K562 (cell line): ENCODE measurements at regions not wholly inside any gene's neighbourhood (a gene's known extent, or its start where the extent isn't known, plus 50 kb on each side); places are given as distances from the start of the nearest gene placed in this dataset.

ENCODE experiments used
- ATAC-seq: fragments of 200-7000 bp; cut with Tn5 transposase; 3 replicates; pipeline ENCODE4 v1.9.1; 2020; ENCODE audit warnings: moderate library complexity
- BruUV-seq: library from RNA; stranded (reverse); fragments of 400-500 nt; replicated peaks from 2 replicates; lab custom pipeline; 2021; lab: Mats Ljungman, UMichigan
- CTCF ChIA-PET: fragments of 300-600 bp; formaldehyde crosslinking; extraction: SDS; loops from one replicate; lab custom pipeline; 2021; ENCODE audit warnings: low intra/inter-chr PET ratio; lab: Yijun Ruan, JAX
- POLR2A ChIA-PET: fragments of 300-600, 350-650 bp; sonication (Branson Sonifier 250); formaldehyde crosslinking; extraction: SDS; loops from one replicate; lab custom pipeline; 2021; ENCODE audit warnings: antibody characterized with exemption, inconsistent platforms; lab: Yijun Ruan, JAX
- DNase-seq, 4 experiments: peaks; one replicate each; pipeline versions ENCODE4 v3.0.0 to v3.0.0-alpha.2; 2011 to 2018; ENCODE audit warnings: low spot score in 3 of 4, mixed read lengths in 3 of 4; ENCODE audit errors: extremely low read depth in 1 of 4
- FAIRE-seq: peaks from 2 replicates; lab custom pipeline; 2011; peaks lifted over from hg19 to GRCh38; lab: Jason Lieb, UNC
- H2AFZ ChIP-seq: 2 replicates; pipeline ENCODE4 v1.6.0; 2011; ENCODE audit warnings: low read depth, low read length, control low read depth, inconsistent platforms
- H3K27ac ChIP-seq: fragments of 200-600 bp; 3 replicates; pipeline ENCODE4 v1.8.0; 2011; ENCODE audit warnings: low read depth, mild to moderate bottlenecking, control low read depth, inconsistent platforms, low read length, moderate library complexity, mixed read lengths; ENCODE audit errors: extremely low read depth
- H3K27me3 ChIP-seq, 2 experiments: fragments of 300-600 bp in 1 of 2; 2 replicates in 1 of 2; 3 replicates in 1 of 2; pipeline versions ENCODE4 v1.6.0 to v1.8.0; 2011; ENCODE audit warnings: inconsistent platforms in 2 of 2, low read length in 2 of 2, mild to moderate bottlenecking in 1 of 2, mixed read lengths in 1 of 2, moderate library complexity in 1 of 2; ENCODE audit not compliant: control insufficient read depth in 2 of 2, insufficient read depth in 2 of 2
- H3K36me3 ChIP-seq: fragments of 300-600 bp; 3 replicates; pipeline ENCODE4 v1.8.0; 2011; ENCODE audit warnings: mild to moderate bottlenecking, low read length, inconsistent platforms; ENCODE audit not compliant: control insufficient read depth, insufficient read depth
- H3K4me1 ChIP-seq, 2 experiments: fragments of 200-600 bp in 1 of 2; replicated peaks in 1 of 2; 2 replicates in 1 of 2; 3 replicates in 1 of 2; pipeline versions ENCODE4 v1.5.1 to v1.8.0; 2011; ENCODE audit warnings: inconsistent platforms in 2 of 2, low read length in 2 of 2, mild to moderate bottlenecking in 1 of 2, mixed read lengths in 1 of 2, moderate library complexity in 1 of 2; ENCODE audit not compliant: control insufficient read depth in 2 of 2, insufficient read depth in 2 of 2
- H3K4me2 ChIP-seq: 2 replicates; pipeline ENCODE4 v1.6.1; 2011; ENCODE audit warnings: low read length, control low read depth, inconsistent platforms, mixed read lengths; ENCODE audit not compliant: insufficient read depth
- H3K4me3 ChIP-seq: fragments of 200-600 bp; sonication (generic), shearing (Covaris generic); 2 replicates; pipeline ENCODE4 v1.5.1; 2016; ENCODE audit warnings: control low read depth, inconsistent platforms
- H3K79me2 ChIP-seq: fragments of 200-600 bp; 3 replicates; pipeline ENCODE4 v1.8.0; 2011; ENCODE audit warnings: low read length, inconsistent platforms; ENCODE audit not compliant: control insufficient read depth, insufficient read depth
- H3K9ac ChIP-seq, 2 experiments: 2 replicates each; pipeline versions ENCODE4 v1.6.0 to v1.6.1; 2011; ENCODE audit warnings: low read depth in 2 of 2, low read length in 2 of 2, control low read depth in 1 of 2, inconsistent platforms in 1 of 2, mild to moderate bottlenecking in 1 of 2, mixed read lengths in 1 of 2; ENCODE audit not compliant: insufficient read depth in 1 of 2
- H3K9me1 ChIP-seq: one replicate; pipeline ENCODE4 v1.6.0; 2011; ENCODE audit warnings: inconsistent platforms, mild to moderate bottlenecking, low read length, moderate library complexity; ENCODE audit not compliant: control insufficient read depth, insufficient read depth
- H3K9me3 ChIP-seq: replicated peaks from 2 replicates; pipeline ENCODE4 v1.5.1; 2011; ENCODE audit warnings: low read depth, low read length, inconsistent platforms; ENCODE audit not compliant: control insufficient read depth, insufficient read depth
- H4K20me1 ChIP-seq: replicated peaks from 2 replicates; pipeline ENCODE4 v1.6.1; 2011; ENCODE audit warnings: low read length, inconsistent platforms, mixed read lengths; ENCODE audit not compliant: control insufficient read depth, insufficient read depth
- BRD9 ChIP-seq: fragments of 450-650 bp; IDR thresholded peaks from 2 replicates; pipeline ENCODE4 v1.6.1; 2018; ENCODE audit warnings: low read depth; ENCODE audit not compliant: partially characterized antibody
- DNMT1 ChIP-seq: fragments of 450-650 bp; IDR thresholded peaks from 2 replicates; pipeline ENCODE4 v1.6.1; 2016; ENCODE audit warnings: antibody characterized with exemption, mild to moderate bottlenecking
- ELF2 ChIP-seq: fragments of 250-450 bp; sonication (Bioruptor Pico); IDR thresholded peaks from 2 replicates; pipeline ENCODE4 v1.5.0; 2021; ENCODE audit warnings: mild to moderate bottlenecking
- ETV6 ChIP-seq, 3 experiments: fragments of 150-350 bp in 1 of 3; sonication (generic) in 1 of 3; formaldehyde crosslinking in 1 of 3; IDR thresholded peaks; 2 replicates each; pipeline versions ENCODE4 v1.6.1 to v1.8.0; 2014 to 2022; ENCODE audit warnings: borderline replicate concordance in 2 of 3, low read depth in 2 of 3, antibody characterized with exemption in 1 of 3, low read length in 1 of 3, mild to moderate bottlenecking in 1 of 3, missing genetic modification reagents in 1 of 3
- POLR2AphosphoS2 ChIP-seq: IDR thresholded peaks from 2 replicates; pipeline ENCODE4 v1.6.1; 2012; ENCODE audit warnings: low read length, improper control_type of control experiment
- RNF2 ChIP-seq: sonication (generic); IDR thresholded peaks from 2 replicates; pipeline ENCODE4 v1.6.1; 2016
- TSC22D4 ChIP-seq: fragments of 450-650 bp; IDR thresholded peaks from 2 replicates; pipeline ENCODE4 v1.6.1; 2016; ENCODE audit warnings: missing genetic modification characterization, missing biosample characterization, control low read depth
- WGBS: fragments of 100-300 bp; shearing (Covaris generic); methylation state at CpG from one replicate; pipeline ENCODE4 v1.1.6; 2016; ENCODE audit warnings: low coverage, mixed read lengths; ENCODE audit not compliant: insufficient coverage; ENCODE audit errors: missing lambda C conversion rate; 5-methylcytosine and 5-hydroxymethylcytosine counted together
- in situ Hi-C: fragments of 300-500 bp; cut with MboI; formaldehyde crosslinking; loops from 4 replicates; pipeline ENCODE4 v1.15.0; 2018; ENCODE audit warnings: inconsistent platforms, mixed read lengths
- intact Hi-C: fragments of 100-400 bp; cut with micrococcal nuclease; formaldehyde crosslinking; loops from 2 replicates; pipeline ENCODE4 v1.14.2; 2022
- TF ChIP-seq, protein P1 (sequence below): fragments of 250-450 bp; sonication (Bioruptor Pico); IDR thresholded peaks from 2 replicates; pipeline ENCODE4 v1.5.0; 2020; ENCODE audit warnings: mild to moderate bottlenecking
- TF ChIP-seq, protein P2 (sequence below), 3 experiments: fragments of 200-800 bp in 1 of 3; sonication (Bioruptor generic) in 1 of 3; sonication (generic) in 1 of 3; formaldehyde crosslinking in 1 of 3; IDR thresholded peaks; 2 replicates each; pipeline versions ENCODE4 v1.6.1 to v1.8.0; 2016 to 2022; ENCODE audit warnings: mild to moderate bottlenecking in 2 of 3, missing compliant biosample characterization in 2 of 3, missing genetic modification characterization in 2 of 3, missing genetic modification reagents in 1 of 3

GRCh38 chr14:22403296-22403695 lies 185.7 kb downstream of the DAD1 start:
- no peak for FAIRE-seq
- intact Hi-C loops (no loop called here), in situ Hi-C loops (no loop called here)
- ATAC-seq: no peak
- H3K4me2 ChIP-seq: no peak overlapping the region
- no TSS peak for BruUV-seq
- no peak overlapping the region for H3K4me3 ChIP-seq
- no peak overlapping the region for H3K27ac ChIP-seq
- no peaks in the 10 kb centered on the region for H3K9me1 ChIP-seq
- CTCF ChIA-PET: no interaction called here
- no peaks in the 10 kb centered on the region for H3K27me3 ChIP-seq
- H3K36me3 ChIP-seq: no peaks in the 10 kb centered on the region
- H3K79me2 ChIP-seq: no peaks in the 10 kb centered on the region
- no peaks in the 10 kb centered on the region for H3K9me3 ChIP-seq
- POLR2A ChIA-PET: no interaction called here
- TF ChIP-seq ELF2 (CRISPR knock-in tag) (no peak), DNMT1 (no peak), BRD9 (no peak), POLR2AphosphoS2 (no peak), RNF2 (no peak), ETV6 (IDR thresholded peaks at IDR 0.05; ENCODE audit: borderline replicate concordance in 1 of 2, low read depth in 2 of 2, low read length in 1 of 2) (no peak), ETV6 (CRISPR knock-in tag; IDR thresholded peaks at IDR 0.05; ENCODE audit: borderline replicate concordance) (no peak), TSC22D4 (tag) (no peak)
- TF ChIP-seq, protein P1, sequence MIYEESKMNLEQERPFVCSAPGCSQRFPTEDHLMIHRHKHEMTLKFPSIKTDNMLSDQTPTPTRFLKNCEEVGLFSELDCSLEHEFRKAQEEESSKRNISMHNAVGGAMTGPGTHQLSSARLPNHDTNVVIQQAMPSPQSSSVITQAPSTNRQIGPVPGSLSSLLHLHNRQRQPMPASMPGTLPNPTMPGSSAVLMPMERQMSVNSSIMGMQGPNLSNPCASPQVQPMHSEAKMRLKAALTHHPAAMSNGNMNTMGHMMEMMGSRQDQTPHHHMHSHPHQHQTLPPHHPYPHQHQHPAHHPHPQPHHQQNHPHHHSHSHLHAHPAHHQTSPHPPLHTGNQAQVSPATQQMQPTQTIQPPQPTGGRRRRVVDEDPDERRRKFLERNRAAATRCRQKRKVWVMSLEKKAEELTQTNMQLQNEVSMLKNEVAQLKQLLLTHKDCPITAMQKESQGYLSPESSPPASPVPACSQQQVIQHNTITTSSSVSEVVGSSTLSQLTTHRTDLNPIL: no peak
- TF ChIP-seq, protein P2, sequence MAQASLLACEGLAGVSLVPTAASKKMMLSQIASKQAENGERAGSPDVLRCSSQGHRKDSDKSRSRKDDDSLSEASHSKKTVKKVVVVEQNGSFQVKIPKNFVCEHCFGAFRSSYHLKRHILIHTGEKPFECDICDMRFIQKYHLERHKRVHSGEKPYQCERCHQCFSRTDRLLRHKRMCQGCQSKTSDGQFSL (CRISPR knock-in tag; IDR thresholded peaks at IDR 0.05): no peak
- TF ChIP-seq, protein P2 (tag; IDR thresholded peaks at IDR 0.05): no peak
- no peak overlapping the region for H2AFZ ChIP-seq
- 12% methylated on average over 4 of the region's 4 CpGs for WGBS
- no peaks in the 10 kb centered on the region for H3K4me1 ChIP-seq
- no peak overlapping the region for H3K9ac ChIP-seq
- H4K20me1 ChIP-seq: no peaks in the 10 kb centered on the region
- DNase-seq: no peak
